D341Med (cell line): ENCODE measurements at regions not wholly inside any gene's neighbourhood (a gene's known extent, or its start where the extent isn't known, plus 50 kb on each side); places are given as distances from the start of the nearest gene placed in this dataset.
A peak's percentile ranks its signal among the peaks of the same experiment; 100 is the strongest.

ENCODE experiments used
- DNase-seq: peaks from one replicate; pipeline ENCODE4 v3.0.0; 2012; ENCODE audit warnings: low spot score

GRCh38 chr4:84126061-84126787 is 372.9 kb downstream of the NKX6-1 start:
- no peak for DNase-seq

- DNase-seq: no peak
Observed at GRCh38 chr4:84110040-84110439, 389.1 kb downstream of the NKX6-1 start.

- peak; percentile 52 for DNase-seq
Observed at GRCh38 chr4:84101653-84102625, 397.2 kb downstream of the NKX6-1 start.

- DNase-seq: no peak
Observed at GRCh38 chr4:84100071-84100470, 399.0 kb downstream of the NKX6-1 start.

GRCh38 chr4:84099599-84099998 is 399.5 kb downstream of the NKX6-1 start:
- no peak for DNase-seq

- no peak for DNase-seq
Observed at GRCh38 chr4:84091266-84091665, 407.8 kb downstream of the NKX6-1 start.

- DNase-seq: no peak
Observed at GRCh38 chr4:84089652-84090437, 409.2 kb downstream of the NKX6-1 start.

GRCh38 chr4:84085986-84086385 is 413.1 kb downstream of the NKX6-1 start:
- peak; percentile 85 for DNase-seq

- DNase-seq: no peak
Observed at GRCh38 chr4:84070289-84070688, 428.8 kb downstream of the NKX6-1 start.

GRCh38 chr4:84063619-84064018 is 435.5 kb downstream of the NKX6-1 start:
- peak; percentile 72 for DNase-seq

- no peak for DNase-seq
Observed at GRCh38 chr4:84058201-84058600, 440.9 kb downstream of the NKX6-1 start.

GRCh38 chr4:84051639-84052038 is 447.5 kb downstream of the NKX6-1 start:
- DNase-seq: no peak

GRCh38 chr4:84051089-84051488 is 448.0 kb downstream of the NKX6-1 start:
- DNase-seq: no peak

GRCh38 chr4:84050015-84050414 is 449.1 kb downstream of the NKX6-1 start:
- peak; percentile 44 for DNase-seq

GRCh38 chr4:84046551-84046950 is 452.5 kb downstream of the NKX6-1 start:
- DNase-seq: no peak

- no peak for DNase-seq
Observed at GRCh38 chr4:84041426-84041825, 457.7 kb downstream of the NKX6-1 start.

GRCh38 chr4:84035568-84035967 is 463.5 kb downstream of the NKX6-1 start:
- DNase-seq: no peak

- DNase-seq: no peak
Observed at GRCh38 chr4:84032372-84032771, 466.7 kb downstream of the NKX6-1 start.

GRCh38 chr4:84031401-84031800 is 467.7 kb downstream of the NKX6-1 start:
- DNase-seq: no peak

- peak; percentile 29 for DNase-seq
Observed at GRCh38 chr4:84028340-84028739, 470.8 kb downstream of the NKX6-1 start.

GRCh38 chr4:84024405-84024804 is 474.7 kb downstream of the NKX6-1 start:
- no peak for DNase-seq

GRCh38 chr4:84022564-84022963 is 476.5 kb downstream of the NKX6-1 start:
- no peak for DNase-seq
